PC-9 (cell line): ENCODE measurements at regions not wholly inside any gene's neighbourhood (a gene's known extent, or its start where the extent isn't known, plus 50 kb on each side); places are given as distances from the start of the nearest gene placed in this dataset.

Experiments
- BruUV-seq: library from RNA; stranded (reverse); fragments of 400-500 nt; replicated peaks from 2 replicates; lab custom pipeline; 2021; lab: Mats Ljungman, UMichigan
- CTCF ChIA-PET: fragments of 300-600 bp; sonication (Branson Sonifier 250); formaldehyde crosslinking; loops from one replicate; lab custom pipeline; 2022; ENCODE audit warnings: antibody characterized with exemption; lab: Charles Lee
- POLR2A ChIA-PET: fragments of 300-600 bp; sonication (Branson Sonifier 250); formaldehyde crosslinking; loops from one replicate; lab custom pipeline; 2022; ENCODE audit warnings: antibody characterized with exemption; ENCODE audit not compliant: unreplicated experiment; lab: Charles Lee
- DNase-seq, 2 experiments: peaks; one replicate each; pipeline versions ENCODE4 v3.0.0 to v3.0.0-alpha.2; 2015 to 2022; ENCODE audit warnings: mixed read lengths in 1 of 2
- H2AFZ ChIP-seq: fragments of 200-600 bp; sonication (generic); 2 replicates; pipeline ENCODE4 v1.8.1; 2017; ENCODE audit warnings: antibody characterized with exemption
- H3F3A ChIP-seq: fragments of 200-600 bp; sonication (generic); 2 replicates; pipeline ENCODE4 v1.8.1; 2017; ENCODE audit warnings: antibody characterized with exemption, mild to moderate bottlenecking, low read depth; ENCODE audit not compliant: insufficient read depth
- H3K27ac ChIP-seq: fragments of 200-600 bp; sonication (generic); 2 replicates; pipeline ENCODE4 v1.6.1; 2016; ENCODE audit warnings: mixed run types
- H3K27me3 ChIP-seq: fragments of 200-600 bp; sonication (generic); 2 replicates; pipeline ENCODE4 v1.6.1; 2016; ENCODE audit warnings: low read depth, mixed run types; ENCODE audit not compliant: insufficient read depth
- H3K36me3 ChIP-seq: fragments of 200-600 bp; sonication (generic); 2 replicates; pipeline ENCODE4 v1.6.1; 2016; ENCODE audit warnings: low read depth, mixed run types
- H3K4me1 ChIP-seq: fragments of 200-600 bp; sonication (generic); replicated peaks from 2 replicates; pipeline ENCODE4 v1.6.1; 2016; ENCODE audit warnings: mixed run types; ENCODE audit not compliant: insufficient read depth
- H3K4me2 ChIP-seq: fragments of 200-600 bp; sonication (generic); 2 replicates; pipeline ENCODE4 v1.6.1; 2017; ENCODE audit warnings: mixed run types
- H3K4me3 ChIP-seq: fragments of 200-600 bp; sonication (generic); 2 replicates; pipeline ENCODE4 v1.6.1; 2016; ENCODE audit warnings: mixed run types
- H3K79me2 ChIP-seq: fragments of 200-600 bp; sonication (generic); 2 replicates; pipeline ENCODE4 v1.6.1; 2017; ENCODE audit warnings: low read depth, mixed run types
- H3K9me2 ChIP-seq: fragments of 200-600 bp; sonication (generic); 2 replicates; pipeline ENCODE4 v1.8.1; 2017; ENCODE audit warnings: mild to moderate bottlenecking; ENCODE audit not compliant: insufficient read depth
- H3K9me3 ChIP-seq: fragments of 200-600 bp; sonication (generic); 2 replicates; pipeline ENCODE4 v1.8.1; 2016; ENCODE audit warnings: low read depth; ENCODE audit not compliant: insufficient read depth
- H4K20me1 ChIP-seq: fragments of 200-600 bp; sonication (generic); 2 replicates; pipeline ENCODE4 v1.8.1; 2017; ENCODE audit not compliant: insufficient read depth
- CTCF ChIP-seq: fragments of 200-600 bp; sonication (generic); conservative IDR thresholded peaks from 2 replicates; pipeline ENCODE4 v1.6.1; 2017; ENCODE audit warnings: mixed run types, antibody characterized with exemption, mild to moderate bottlenecking, moderate library complexity
- EZH2 ChIP-seq: fragments of 200-600 bp; sonication (generic); IDR thresholded peaks from 2 replicates; pipeline ENCODE4 v1.8.0; 2017; ENCODE audit warnings: antibody characterized with exemption, low read depth
- intact Hi-C: fragments of 100-400 bp; cut with micrococcal nuclease; formaldehyde crosslinking; loops from one replicate; pipeline ENCODE4 v1.10.0; 2022; ENCODE audit not compliant: unreplicated experiment

- Histone ChIP-seq H3K27ac (no peak overlapping the region), H3K9me3 (no peaks in the 10 kb centered on the region), H3K27me3 (no peaks in the 10 kb centered on the region), H3K4me1 (no peaks in the 10 kb centered on the region), H3K79me2 (no peaks in the 10 kb centered on the region), H4K20me1 (no peaks in the 10 kb centered on the region), H3K4me2 (no peak overlapping the region), H2AFZ (no peak overlapping the region; the same call in 1 of the 2 replicates), H3K9me2 (no peaks in the 10 kb centered on the region), H3K4me3 (no peak overlapping the region), H3F3A (no peaks in the 10 kb centered on the region), H3K36me3 (no peaks in the 10 kb centered on the region)
- ChIA-PET CTCF (no interaction called here), POLR2A (no interaction called here)
- DNase-seq, result no peak
- intact Hi-C loops, result no loop called here
- BruUV-seq, result no TSS peak
- TF ChIP-seq EZH2 (no peak), CTCF (no peak)
Observed at GRCh38 chr3:94226078-94226477, 163.2 kb downstream of the NSUN3 start.

GRCh38 chr3:94232921-94233320 is 170.1 kb downstream of the NSUN3 start:
- H3K9me2 ChIP-seq, result no peaks in the 10 kb centered on the region
- CTCF ChIA-PET, result no interaction called here
- TF ChIP-seq CTCF (no peak), EZH2 (no peak)
- H3K36me3 ChIP-seq, result no peaks in the 10 kb centered on the region
- H3K79me2 ChIP-seq, result no peaks in the 10 kb centered on the region
- POLR2A ChIA-PET, result no interaction called here
- DNase-seq, result no peak
- H3K4me2 ChIP-seq, result no peak overlapping the region
- H3F3A ChIP-seq, result no peaks in the 10 kb centered on the region
- intact Hi-C loops, result no loop called here
- no peaks in the 10 kb centered on the region for H4K20me1 ChIP-seq
- no peak overlapping the region for H2AFZ ChIP-seq
- no peaks in the 10 kb centered on the region for H3K4me1 ChIP-seq
- H3K27ac ChIP-seq, result no peak overlapping the region
- BruUV-seq, result no TSS peak
- 0 out of 2 replicates have a peak, but pooled peaks cover 5% of the 10 kb centered on the region for H3K27me3 ChIP-seq
- no peaks in the 10 kb centered on the region for H3K9me3 ChIP-seq
- no peak overlapping the region for H3K4me3 ChIP-seq

GRCh38 chr3:94234177-94234788 is 171.4 kb downstream of the NSUN3 start:
- Histone ChIP-seq H4K20me1 (no peaks in the 10 kb centered on the region), H2AFZ (no peak overlapping the region), H3K4me3 (no peak overlapping the region), H3K79me2 (no peaks in the 10 kb centered on the region), H3K4me1 (no peaks in the 10 kb centered on the region), H3F3A (no peaks in the 10 kb centered on the region), H3K36me3 (no peaks in the 10 kb centered on the region), H3K27ac (no peak overlapping the region), H3K27me3 (0 out of 2 replicates have a peak, but pooled peaks cover 5% of the 10 kb centered on the region), H3K4me2 (no peak overlapping the region), H3K9me2 (no peaks in the 10 kb centered on the region), H3K9me3 (no peaks in the 10 kb centered on the region)
- ChIA-PET POLR2A (no interaction called here), CTCF (no interaction called here)
- TF ChIP-seq CTCF (peak; percentile 78), EZH2 (no peak)
- DNase-seq, result peak in 1 of 2 experiments; percentile 50
- no TSS peak for BruUV-seq
- intact Hi-C loops, result no loop called here
